CD14-positive monocyte (primary cell): ENCODE measurements at regions not wholly inside any gene's neighbourhood (a gene's known extent, or its start where the extent isn't known, plus 50 kb on each side); places are given as distances from the start of the nearest gene placed in this dataset.

ENCODE experiments used
- DNase-seq, 3 donors: peaks; one replicate each; pipeline ENCODE4 v3.0.0-alpha.2; 2011 to 2022
- H2AFZ ChIP-seq: 2 replicates; pipeline ENCODE4 v1.6.0; 2012; ENCODE audit warnings: mild to moderate bottlenecking, low read depth, low read length, inconsistent platforms; ENCODE audit not compliant: insufficient read depth, poor library complexity, severe bottlenecking
- H3K27ac ChIP-seq, 2 donors: 1 replicate in 1 of 2; 2 replicates in 1 of 2; pipeline ENCODE4 v1.5.1; 2012 to 2013; ENCODE audit warnings: low read length in 2 of 2, control low read depth in 1 of 2, inconsistent platforms in 1 of 2, low read depth in 1 of 2, mild to moderate bottlenecking in 1 of 2
- H3K27me3 ChIP-seq, 2 donors: one replicate each; pipeline versions ENCODE4 v1.6.0 to v1.6.1; 2011 to 2013; ENCODE audit warnings: low read length in 2 of 2; ENCODE audit not compliant: control insufficient read depth in 2 of 2, insufficient read depth in 2 of 2
- H3K36me3 ChIP-seq, 2 donors: replicated peaks in 1 of 2; 1 replicate in 1 of 2; 2 replicates in 1 of 2; pipeline versions ENCODE4 v1.5.1 to v1.6.1; 2012 to 2013; ENCODE audit warnings: low read length in 2 of 2, control low read depth in 1 of 2, inconsistent platforms in 1 of 2, mild to moderate bottlenecking in 1 of 2; ENCODE audit not compliant: insufficient read depth in 2 of 2, control insufficient read depth in 1 of 2
- H3K4me1 ChIP-seq, 2 donors: 1 replicate in 1 of 2; 2 replicates in 1 of 2; pipeline versions ENCODE4 v1.5.1 to v1.6.1; 2012 to 2013; ENCODE audit warnings: low read length in 2 of 2, control low read depth in 1 of 2, inconsistent platforms in 1 of 2, mild to moderate bottlenecking in 1 of 2, moderate library complexity in 1 of 2; ENCODE audit not compliant: insufficient read depth in 2 of 2, control insufficient read depth in 1 of 2
- H3K4me2 ChIP-seq: replicated peaks from 2 replicates; pipeline ENCODE3; 2012; ENCODE audit warnings: low read length, moderate library complexity, mild to moderate bottlenecking; ENCODE audit not compliant: poor library complexity, severe bottlenecking; ENCODE audit errors: extremely low read depth
- H3K4me3 ChIP-seq, 3 experiments: fragments of 200-600 bp in 1 of 3; sonication (generic) in 1 of 3; replicated peaks in 1 of 3; 1 replicate in 2 of 3; 2 replicates in 1 of 3; pipeline ENCODE4 v1.5.1; 2011 to 2013; ENCODE audit warnings: low read length in 3 of 3, mild to moderate bottlenecking in 3 of 3, control low read depth in 2 of 3, low read depth in 2 of 3, inconsistent platforms in 1 of 3, moderate library complexity in 1 of 3
- H3K79me2 ChIP-seq: 2 replicates; pipeline ENCODE4 v1.6.0; 2012; ENCODE audit warnings: mild to moderate bottlenecking, control low read depth, inconsistent platforms, low read length, moderate library complexity; ENCODE audit not compliant: insufficient read depth
- H3K9ac ChIP-seq: 2 replicates; pipeline ENCODE4 v1.6.0; 2017; ENCODE audit warnings: low read length, mild to moderate bottlenecking; ENCODE audit not compliant: insufficient read depth, poor library complexity, severe bottlenecking
- H3K9me3 ChIP-seq, 2 donors: replicated peaks in 1 of 2; 1 replicate in 1 of 2; 2 replicates in 1 of 2; pipeline versions ENCODE4 v1.5.1 to v1.6.1; 2012 to 2013; ENCODE audit warnings: low read length in 2 of 2, control low read depth in 1 of 2; ENCODE audit not compliant: control insufficient read depth in 1 of 2, insufficient read depth in 1 of 2
- H4K20me1 ChIP-seq: 2 replicates; pipeline ENCODE4 v1.6.0; 2012; ENCODE audit warnings: mild to moderate bottlenecking, low read length, control low read depth, moderate library complexity; ENCODE audit not compliant: insufficient read depth
- H3K27ac Mint-ChIP-seq, 7 donors: one replicate each; pipeline ENCODE4 v1.8.0; 2020; ENCODE audit warnings: mild to moderate bottlenecking in 7 of 7, mixed read lengths in 7 of 7, moderate library complexity in 6 of 7, inconsistent platforms in 2 of 7
- H3K27me3 Mint-ChIP-seq, 3 donors: one replicate each; pipeline ENCODE4 v1.8.0; 2021 to 2022; ENCODE audit warnings: low read depth in 3 of 3, mild to moderate bottlenecking in 3 of 3, mixed read lengths in 3 of 3, moderate library complexity in 3 of 3, inconsistent platforms in 1 of 3
- H3K36me3 Mint-ChIP-seq, 2 donors: one replicate each; pipeline ENCODE4 v1.8.0; 2020; ENCODE audit warnings: mixed read lengths in 2 of 2, inconsistent platforms in 1 of 2, mild to moderate bottlenecking in 1 of 2
- H3K4me1 Mint-ChIP-seq: one replicate; pipeline ENCODE4 v1.8.0; 2020; ENCODE audit warnings: mild to moderate bottlenecking, mixed read lengths
- H3K4me3 Mint-ChIP-seq, 2 donors: one replicate each; pipeline ENCODE4 v1.8.0; 2020; ENCODE audit warnings: mild to moderate bottlenecking in 2 of 2, mixed read lengths in 2 of 2, moderate library complexity in 1 of 2
- H3K9me3 Mint-ChIP-seq, 7 donors: one replicate each; pipeline ENCODE4 v1.8.0; 2020 to 2022; ENCODE audit warnings: mixed read lengths in 7 of 7, mild to moderate bottlenecking in 6 of 7, moderate library complexity in 6 of 7, inconsistent platforms in 2 of 7
- WGBS: methylation state at CpG from one replicate; pipeline ENCODE4 v1.1.5; 2013; ENCODE audit warnings: missing lambda C conversion rate; ENCODE audit not compliant: insufficient coverage; 5-methylcytosine and 5-hydroxymethylcytosine counted together
- intact Hi-C, 2 donors: fragments of 100-400 bp; cut with micrococcal nuclease; formaldehyde crosslinking; loops; one replicate each; pipeline versions ENCODE4 v1.15.0 to v1.15.1; 2023
- TF ChIP-seq, protein P1 (sequence below): fragments of 200-600 bp; IDR thresholded peaks from one replicate; pipeline ENCODE4 v1.8.0; 2022; ENCODE audit warnings: antibody characterized with exemption, mild to moderate bottlenecking

DNA sequence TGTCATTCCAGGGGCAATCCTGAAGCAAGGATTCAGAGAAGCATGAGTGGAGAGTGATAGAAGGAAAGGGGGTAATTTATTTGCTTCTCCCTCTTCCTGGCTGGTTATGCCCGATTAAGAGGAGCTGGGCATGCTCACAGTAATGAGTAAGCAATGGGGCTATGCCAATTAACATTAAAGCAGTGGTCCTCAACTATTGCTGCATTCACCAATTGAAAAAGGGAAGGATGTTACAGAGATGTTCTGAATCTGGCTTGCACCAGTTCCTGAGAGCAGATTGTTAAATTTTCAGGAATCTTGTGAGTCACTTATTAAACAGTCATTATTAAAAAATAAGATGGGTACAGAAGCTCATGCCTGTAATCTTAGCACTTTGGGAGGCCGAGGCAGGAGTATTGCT, 85.9 kb upstream of the ZBTB20 start:
- no CpG with 5 or more reads among the region's 2 CpGs for WGBS
- TF ChIP-seq, protein P1, sequence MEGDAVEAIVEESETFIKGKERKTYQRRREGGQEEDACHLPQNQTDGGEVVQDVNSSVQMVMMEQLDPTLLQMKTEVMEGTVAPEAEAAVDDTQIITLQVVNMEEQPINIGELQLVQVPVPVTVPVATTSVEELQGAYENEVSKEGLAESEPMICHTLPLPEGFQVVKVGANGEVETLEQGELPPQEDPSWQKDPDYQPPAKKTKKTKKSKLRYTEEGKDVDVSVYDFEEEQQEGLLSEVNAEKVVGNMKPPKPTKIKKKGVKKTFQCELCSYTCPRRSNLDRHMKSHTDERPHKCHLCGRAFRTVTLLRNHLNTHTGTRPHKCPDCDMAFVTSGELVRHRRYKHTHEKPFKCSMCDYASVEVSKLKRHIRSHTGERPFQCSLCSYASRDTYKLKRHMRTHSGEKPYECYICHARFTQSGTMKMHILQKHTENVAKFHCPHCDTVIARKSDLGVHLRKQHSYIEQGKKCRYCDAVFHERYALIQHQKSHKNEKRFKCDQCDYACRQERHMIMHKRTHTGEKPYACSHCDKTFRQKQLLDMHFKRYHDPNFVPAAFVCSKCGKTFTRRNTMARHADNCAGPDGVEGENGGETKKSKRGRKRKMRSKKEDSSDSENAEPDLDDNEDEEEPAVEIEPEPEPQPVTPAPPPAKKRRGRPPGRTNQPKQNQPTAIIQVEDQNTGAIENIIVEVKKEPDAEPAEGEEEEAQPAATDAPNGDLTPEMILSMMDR, result no peak
- Histone ChIP-seq H3K36me3 (no peaks in the 10 kb centered on the region), H3K9ac (no peak overlapping the region), H3K27ac (no peak overlapping the region), H3K4me2 (no peak overlapping the region), H3K4me3 (no peak overlapping the region), H4K20me1 (no peaks in the 10 kb centered on the region), H3K9me3 (no peaks in the 10 kb centered on the region), H3K4me1 (no peaks in the 10 kb centered on the region), H2AFZ (no peak overlapping the region), H3K27me3 (no peaks in the 10 kb centered on the region), H3K79me2 (no peaks in the 10 kb centered on the region)
- no peak for DNase-seq
- Mint-ChIP-seq H3K36me3 (no peaks in the 10 kb centered on the region), H3K27ac (no peak overlapping the region), H3K27me3 (peaks cover 0 to 6% (median 1%) of the 10 kb centered on the region in 3 donors), H3K4me1 (no peaks in the 10 kb centered on the region), H3K4me3 (no peak overlapping the region), H3K9me3 (no peaks in the 10 kb centered on the region)
- intact Hi-C loops, result no loop called here

DNA sequence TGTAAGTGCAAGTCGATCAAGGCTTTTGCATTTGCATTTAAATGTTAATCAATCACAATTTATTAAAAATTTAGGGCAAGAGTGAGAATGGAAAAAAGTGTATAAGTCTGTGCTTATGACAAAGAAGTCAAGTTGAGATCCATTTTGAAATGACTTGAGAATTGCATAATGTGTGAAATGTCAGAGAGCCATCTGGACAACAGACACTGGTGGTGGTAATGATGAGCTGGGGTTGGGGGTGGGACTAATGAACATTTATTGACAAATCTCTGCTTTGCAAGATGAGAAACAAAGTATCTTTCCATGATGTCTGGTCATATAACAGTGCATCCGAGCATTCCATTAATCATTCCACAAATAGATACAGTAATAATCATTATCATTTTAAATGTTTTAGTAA, 89.4 kb upstream of the ZBTB20 start:
- TF ChIP-seq, protein P1, result no peak
- Histone ChIP-seq H3K9ac (no peak overlapping the region), H3K79me2 (no peaks in the 10 kb centered on the region), H4K20me1 (no peaks in the 10 kb centered on the region), H3K27me3 (no peaks in the 10 kb centered on the region), H3K4me3 (no peak overlapping the region), H3K9me3 (no peaks in the 10 kb centered on the region), H3K36me3 (no peaks in the 10 kb centered on the region), H3K4me2 (no peak overlapping the region), H3K4me1 (no peaks in the 10 kb centered on the region), H3K27ac (no peak overlapping the region), H2AFZ (no peak overlapping the region)
- intact Hi-C loops, result no loop called here
- Mint-ChIP-seq H3K27ac (no peak overlapping the region), H3K36me3 (no peaks in the 10 kb centered on the region), H3K27me3 (peaks cover 0 to 3% (median 3%) of the 10 kb centered on the region in 3 donors), H3K4me3 (no peak overlapping the region), H3K9me3 (no peaks in the 10 kb centered on the region), H3K4me1 (no peaks in the 10 kb centered on the region)
- WGBS, result no CpG with 5 or more reads among the region's 2 CpGs
- DNase-seq, result no peak
